SW480 (cell line): ENCODE measurements at regions not wholly inside any gene's neighbourhood (a gene's known extent, or its start where the extent isn't known, plus 50 kb on each side); places are given as distances from the start of the nearest gene placed in this dataset.

ENCODE experiments used
- DNase-seq: peaks from one replicate; pipeline ENCODE4 v3.0.0-alpha.2; 2016; ENCODE audit warnings: low spot score

DNA sequence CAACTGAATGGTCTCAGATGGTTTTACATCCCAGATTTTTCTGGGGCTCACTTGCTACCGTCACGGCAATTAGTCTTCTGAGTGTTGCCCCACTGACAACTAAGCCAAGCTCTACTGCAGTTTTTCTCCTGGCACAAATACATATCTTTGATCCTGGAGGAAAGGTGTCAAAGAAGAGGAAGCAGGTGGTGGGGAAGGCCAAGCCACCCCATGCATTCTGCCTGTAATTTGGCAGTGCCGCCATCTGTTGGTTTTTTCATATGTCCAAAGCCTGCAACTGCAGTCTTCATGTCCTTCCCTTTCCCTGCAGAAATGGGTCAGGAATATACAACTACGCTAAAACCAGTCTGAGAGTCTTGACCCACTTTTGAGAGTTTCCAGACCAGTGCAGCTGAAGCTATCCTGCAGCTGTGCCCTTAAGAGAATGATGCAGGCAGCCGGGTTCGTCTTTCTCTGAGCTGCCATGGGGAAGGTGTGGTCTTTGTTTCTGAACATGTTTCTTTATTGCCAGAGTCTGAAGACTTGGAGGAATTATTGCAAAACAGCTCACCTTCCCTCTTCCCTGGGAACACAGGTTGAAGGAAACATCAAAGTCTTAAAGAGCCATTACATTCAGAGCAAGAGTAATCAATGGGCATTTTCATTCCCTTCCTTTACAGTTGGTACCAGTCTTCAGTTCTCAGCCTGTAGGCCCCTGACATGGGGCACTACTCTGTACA is 71.8 kb upstream of the ATL2 start:
- no peak for DNase-seq

DNA sequence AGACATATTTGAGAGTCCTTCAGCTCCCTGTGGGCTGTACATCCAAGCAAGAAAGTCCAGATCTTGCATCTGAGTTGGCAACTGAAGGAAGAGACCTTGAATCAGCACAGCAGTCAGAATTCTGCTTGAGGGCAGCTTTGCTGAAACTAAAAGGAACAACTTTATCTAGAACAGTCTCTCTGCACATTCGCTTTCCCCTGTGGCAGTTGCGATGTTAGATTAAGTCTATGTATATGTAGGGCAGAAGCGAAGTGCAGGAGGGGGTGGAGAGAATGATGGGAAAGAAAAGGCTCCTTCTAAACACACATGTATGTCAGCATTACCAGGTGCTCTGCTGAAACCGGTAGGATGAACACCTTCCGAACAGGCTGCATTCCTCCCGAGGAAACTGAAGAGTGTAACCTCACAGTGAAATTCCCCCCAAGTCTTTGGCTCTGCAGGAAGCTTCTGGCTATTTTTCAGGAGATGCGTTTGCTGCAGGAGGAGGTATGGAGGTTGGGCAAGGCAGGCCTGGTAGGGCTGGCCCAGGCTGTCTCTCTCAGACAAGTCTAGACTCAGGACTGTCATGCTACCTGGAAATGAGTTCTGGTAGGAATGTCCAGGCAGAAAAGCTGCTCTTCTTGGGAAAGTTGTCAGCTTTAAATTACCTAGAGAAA is 70.0 kb upstream of the ATL2 start:
- no peak for DNase-seq

DNA sequence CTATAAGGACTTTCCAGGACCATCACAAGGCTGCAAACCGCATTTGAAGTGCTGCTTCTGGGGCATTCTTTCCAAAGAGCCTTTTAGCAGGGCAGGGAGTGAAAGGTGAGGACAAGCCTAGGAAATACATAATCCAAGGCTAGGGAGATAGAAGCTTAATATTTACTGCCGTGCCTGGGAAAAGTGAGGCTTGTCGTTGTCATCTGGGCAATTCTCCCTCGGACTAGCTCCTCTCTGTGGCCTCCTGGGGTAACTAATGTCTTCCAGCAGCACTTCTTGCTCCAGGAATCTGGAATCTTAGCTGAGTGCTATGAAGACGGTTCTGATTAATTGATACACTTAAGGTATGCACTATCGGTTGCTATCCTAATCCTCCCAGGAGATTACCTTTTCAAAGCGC is 69.3 kb upstream of the ATL2 start:
- no peak for DNase-seq

DNA sequence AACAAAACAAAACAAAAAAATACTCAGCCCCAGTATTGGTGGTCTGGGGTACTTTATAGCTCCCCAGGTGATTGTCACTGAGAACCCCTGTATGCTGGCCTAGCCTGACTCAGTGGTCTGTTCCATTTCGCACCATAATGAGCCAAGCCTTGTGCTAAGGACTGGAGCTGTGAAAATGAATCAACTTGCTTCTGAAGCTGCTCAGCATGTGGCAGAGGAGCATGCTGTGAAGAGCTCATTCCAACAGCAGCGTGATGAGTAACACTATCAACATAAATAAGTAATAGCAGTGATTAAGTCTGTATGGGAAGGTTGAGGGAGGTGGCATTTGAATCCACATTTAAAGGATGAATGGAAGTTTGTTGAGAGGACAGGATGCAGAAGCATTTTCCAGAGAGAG is 67.2 kb upstream of the ATL2 start:
- peak; percentile 56 for DNase-seq

DNA sequence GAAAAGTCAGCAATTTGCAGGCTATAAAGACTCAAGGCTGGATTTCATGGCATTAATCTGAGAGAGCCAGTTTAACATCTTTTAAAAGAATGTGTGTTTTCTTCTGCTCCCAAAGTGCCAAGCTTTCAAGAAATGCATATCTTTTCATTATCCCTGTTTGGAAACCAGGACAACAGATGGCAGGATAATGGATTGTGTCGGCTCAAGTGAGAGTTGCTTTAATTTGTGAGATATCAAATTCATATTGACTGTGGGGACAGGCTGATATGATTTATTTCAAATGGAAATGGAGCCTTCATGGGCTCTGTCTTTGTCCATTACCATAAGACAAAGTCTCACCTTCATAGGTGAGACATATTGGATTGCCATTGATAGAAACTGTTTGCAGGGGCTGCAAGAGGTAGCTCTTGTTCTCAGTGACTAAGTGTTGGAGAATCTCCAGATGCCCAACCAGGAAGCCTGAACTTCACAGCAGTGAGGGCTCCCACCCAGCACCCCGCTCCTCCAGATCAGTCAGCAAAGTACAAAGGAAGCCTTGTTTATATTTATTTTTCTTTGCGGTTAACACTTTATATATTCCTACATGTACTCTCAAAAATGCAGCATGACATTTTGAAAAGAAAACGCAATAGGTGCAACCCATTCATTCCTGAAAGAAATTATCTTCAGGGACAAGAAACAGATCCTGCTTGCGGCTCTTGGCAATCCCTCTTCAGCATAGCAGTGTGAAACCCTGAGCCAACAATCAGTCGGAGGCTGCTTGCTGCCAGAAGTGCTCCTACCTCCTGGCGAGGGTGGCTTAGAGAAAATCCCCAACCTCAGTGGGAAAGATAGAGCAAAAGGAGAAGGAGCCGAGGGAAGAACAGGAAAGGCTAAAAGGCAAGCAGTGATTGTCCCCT is 65.8 kb upstream of the ATL2 start:
- peak; percentile 96 for DNase-seq

DNA sequence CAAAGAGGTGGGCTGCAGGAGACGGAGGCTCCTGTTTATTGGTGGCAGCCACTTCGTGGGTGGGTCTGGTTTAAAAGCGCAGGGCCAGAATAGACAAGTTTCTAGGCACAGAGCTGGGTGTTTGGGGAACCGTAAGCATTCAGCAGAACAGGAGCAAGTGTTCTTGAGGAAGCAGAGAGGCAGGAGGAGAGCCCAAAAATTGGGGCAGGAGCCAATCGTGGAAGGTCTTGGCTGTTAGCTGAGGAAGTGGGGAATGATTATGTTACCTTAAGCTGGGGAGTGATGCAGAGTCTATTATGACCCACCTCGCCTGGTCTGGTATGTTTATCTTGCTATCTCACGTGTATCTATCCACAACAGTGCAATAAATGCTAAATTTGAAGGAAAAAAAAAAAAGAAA is 64.3 kb upstream of the ATL2 start:
- DNase-seq: no peak

DNA sequence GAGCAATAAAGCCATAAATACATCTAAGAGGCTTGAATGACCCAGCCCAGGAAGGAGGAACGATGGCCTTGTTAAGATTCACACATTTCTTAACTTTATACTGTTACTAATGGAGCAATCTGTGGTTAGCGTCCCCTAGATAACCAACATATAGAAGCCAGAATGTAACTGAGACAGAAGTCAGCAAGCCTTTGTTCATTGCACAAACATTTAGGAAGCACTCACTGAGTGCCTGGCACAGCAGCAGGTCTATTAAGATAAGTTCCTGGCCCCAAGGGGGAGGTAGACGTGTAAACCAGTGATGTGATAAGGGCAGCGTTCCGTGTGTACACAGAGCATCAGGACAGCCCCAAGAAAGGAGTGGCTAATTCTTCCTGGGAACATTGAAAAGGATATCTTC is 63.6 kb upstream of the ATL2 start:
- no peak for DNase-seq

DNA sequence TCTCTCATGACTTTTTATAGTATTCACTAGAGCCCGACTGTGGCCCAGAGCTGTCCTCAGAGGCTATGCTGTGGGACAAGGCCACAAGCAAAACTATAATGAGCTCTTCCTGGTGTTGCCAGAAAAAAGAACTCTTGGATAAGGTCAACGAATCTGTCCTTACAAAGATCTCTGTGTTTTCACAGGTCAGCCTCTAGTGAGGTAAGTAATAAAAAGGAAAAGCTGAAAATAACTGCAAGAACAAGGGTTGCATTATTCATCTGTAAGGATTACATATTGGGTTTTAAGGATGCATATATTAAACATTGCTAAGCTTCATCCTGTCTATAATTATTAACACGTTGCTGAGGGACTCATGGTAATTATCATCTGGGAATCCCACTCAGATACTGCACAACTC is 62.8 kb upstream of the ATL2 start:
- DNase-seq: no peak

DNA sequence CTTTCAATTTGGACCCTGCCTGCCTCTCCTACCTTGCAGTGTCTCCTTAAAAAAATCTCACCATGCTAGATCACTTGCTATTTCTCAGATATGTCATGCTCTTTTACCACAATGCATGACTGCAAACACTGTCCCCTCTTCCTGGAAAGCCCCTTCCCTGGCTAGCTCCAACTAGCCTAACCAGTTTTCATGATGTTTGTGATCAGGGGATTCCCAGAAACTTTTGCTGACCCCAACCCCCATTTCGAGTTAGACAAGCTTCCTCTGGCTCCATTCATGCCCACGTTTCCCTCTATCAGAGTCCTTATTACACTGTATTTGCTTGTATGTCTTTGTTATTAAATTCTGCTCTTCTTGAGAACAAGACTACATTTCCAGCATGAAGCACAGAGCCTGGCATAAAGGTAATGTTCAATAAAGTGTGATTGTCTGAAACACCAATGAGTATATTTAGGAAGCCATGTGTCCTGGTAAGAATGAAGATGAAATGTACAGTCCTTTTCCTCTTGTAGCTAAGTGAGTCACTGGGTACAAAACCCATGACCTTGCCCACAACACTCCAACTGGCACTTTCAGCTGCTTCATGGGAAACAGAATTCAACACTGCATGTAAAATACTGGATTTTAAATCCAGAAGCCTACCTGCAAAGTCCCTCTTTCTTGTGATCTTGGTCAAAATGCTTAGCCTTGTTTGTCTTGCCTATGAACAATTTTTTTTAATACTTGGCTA is 62.0 kb upstream of the ATL2 start:
- no peak for DNase-seq

DNA sequence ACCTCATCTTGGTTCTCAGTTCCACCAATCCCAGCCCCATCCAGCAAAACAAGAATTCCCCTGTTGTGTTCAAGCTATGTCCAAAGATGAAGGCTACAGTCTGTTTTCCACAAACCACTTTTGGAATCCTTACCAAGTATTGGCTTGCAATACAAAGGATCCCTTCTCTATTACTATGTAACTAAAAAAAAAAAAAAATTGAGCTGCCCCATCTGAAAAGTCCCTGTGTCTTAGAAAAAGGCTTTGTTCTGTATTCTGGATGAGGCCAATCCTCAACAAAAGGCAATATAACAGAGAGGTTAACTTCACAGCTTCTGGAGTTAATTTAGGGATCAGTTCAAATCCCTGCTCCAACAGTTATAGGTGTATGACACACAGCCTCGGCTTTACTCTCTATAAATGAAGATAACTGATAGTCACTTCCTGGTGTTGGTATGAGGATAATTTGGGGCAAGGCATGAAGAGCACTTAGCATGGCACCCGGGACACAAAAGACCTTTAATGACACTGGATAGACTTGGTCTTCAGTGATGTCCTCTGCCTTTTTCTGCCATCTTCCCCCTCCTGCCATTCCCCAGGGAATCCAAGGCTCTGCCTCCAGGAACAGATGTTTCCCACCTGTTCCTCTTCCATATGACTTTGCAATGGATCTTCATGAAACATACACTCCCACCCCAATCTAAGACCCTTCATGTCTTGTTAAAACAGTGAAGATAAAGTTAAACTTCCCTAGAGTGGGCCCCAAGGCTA is 61.2 kb upstream of the ATL2 start:
- DNase-seq: no peak

DNA sequence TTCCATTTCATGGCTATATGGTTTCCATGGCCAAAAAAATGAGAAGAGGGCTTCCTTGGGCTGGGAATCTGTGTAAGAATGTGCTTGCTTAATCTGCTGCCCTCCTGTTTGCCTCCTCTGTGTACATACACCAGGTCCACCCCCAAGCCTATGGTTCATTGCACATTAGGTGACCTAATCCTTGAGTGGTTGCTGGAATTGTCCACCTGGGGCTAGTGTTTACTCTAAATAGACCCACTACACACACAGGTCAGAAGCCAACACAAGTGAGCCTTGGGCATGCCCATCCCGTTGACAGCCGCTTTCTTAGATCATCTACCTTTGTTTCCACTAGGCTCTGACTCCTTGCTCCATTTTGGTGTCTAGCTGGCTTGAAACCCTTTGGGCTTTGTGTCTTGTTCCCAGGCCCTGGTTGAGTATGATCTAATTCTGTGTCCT is 59.2 kb upstream of the ATL2 start:
- no peak for DNase-seq

DNA sequence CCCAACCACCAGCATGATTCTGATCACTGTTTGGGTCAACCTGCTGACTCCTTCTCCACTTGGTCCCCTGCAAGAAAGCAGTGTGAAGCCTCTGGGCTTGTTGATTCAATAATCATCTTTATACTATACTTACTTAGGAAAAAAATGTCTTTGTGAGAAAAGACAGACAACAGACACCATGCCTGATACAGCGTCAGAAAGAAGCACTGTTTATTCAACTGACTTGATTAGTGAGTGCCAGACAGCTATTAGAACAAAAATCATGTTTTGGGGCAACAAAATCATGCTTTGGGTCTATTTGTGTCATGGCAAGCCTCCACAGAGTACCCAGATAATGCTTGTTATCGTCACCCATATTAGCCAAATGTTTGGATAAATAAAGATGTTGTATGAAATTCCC is 58.7 kb upstream of the ATL2 start:
- no peak for DNase-seq

DNA sequence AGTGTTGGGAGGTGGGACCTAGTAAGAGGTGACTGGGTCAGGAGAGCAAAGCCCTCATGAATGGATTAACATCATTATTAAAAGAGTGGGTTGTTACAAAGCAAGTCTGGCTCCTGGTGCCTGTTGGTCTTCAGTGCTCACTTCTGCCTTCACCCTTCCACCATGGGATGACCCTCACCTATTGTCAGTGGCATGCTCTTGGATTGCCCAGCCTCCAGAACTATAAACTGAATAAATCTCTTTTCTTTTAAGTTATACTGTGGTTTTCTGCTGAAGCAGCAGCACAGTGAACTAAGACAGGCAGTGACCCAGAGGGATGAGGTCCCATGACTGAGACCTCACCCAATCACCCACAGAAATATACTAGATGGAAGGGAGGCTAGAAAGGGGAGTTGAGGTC is 57.5 kb upstream of the ATL2 start:
- DNase-seq: no peak

DNA sequence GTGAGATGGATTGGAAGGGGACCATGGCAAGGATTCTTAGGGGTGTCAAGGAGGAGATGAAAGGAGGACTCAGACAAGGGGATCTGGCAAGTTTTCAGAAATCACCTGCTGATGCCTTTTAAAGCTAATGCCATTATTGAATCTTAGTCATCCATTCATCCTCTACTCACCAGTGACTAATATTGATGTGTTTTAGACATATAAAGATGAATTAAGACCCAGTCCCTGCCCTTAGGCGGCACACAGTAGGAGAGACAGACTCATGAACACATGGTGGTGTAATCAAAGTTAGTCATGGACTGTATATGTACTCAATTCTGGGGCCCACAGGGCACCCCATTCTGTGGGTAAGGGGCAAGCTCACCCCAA is 56.5 kb upstream of the ATL2 start:
- DNase-seq: no peak

DNA sequence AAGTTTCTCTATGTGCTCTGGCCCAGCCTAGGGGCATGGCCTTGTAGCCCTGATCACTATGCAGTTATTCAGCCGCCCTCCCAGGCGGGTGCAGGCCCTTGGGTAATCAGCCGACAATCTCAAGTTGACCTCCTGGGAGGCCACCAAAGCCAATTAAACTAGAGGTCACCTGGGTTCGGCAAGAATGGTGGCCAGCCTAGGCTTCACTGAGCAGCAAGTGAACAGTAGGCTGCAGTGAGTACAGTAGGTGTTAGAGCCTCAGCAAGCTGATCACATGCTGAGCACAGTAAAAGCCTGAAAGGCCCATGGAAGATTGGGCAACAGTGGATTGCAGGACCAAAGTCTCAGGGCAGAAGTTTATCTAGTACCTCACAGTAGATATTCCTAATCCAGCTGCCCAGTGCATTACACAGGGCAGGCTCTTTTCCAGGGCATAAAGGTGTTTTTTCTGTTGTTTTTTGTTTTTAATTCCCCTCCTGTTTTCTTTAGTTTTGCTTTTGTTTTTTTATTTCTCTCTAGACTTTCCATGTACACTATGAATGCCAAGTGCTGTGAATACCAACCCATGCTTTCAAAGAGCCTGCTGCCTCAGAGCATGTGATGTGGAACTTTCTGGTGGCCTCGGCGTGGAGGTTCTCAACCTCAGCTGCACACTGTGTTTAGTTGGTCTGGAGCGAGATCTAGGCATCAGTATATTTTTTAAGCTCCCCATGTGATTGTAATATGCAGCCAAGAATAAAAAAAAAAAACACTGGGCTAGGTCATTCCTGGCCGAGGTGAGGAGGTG is 55.9 kb upstream of the ATL2 start:
- DNase-seq: no peak

DNA sequence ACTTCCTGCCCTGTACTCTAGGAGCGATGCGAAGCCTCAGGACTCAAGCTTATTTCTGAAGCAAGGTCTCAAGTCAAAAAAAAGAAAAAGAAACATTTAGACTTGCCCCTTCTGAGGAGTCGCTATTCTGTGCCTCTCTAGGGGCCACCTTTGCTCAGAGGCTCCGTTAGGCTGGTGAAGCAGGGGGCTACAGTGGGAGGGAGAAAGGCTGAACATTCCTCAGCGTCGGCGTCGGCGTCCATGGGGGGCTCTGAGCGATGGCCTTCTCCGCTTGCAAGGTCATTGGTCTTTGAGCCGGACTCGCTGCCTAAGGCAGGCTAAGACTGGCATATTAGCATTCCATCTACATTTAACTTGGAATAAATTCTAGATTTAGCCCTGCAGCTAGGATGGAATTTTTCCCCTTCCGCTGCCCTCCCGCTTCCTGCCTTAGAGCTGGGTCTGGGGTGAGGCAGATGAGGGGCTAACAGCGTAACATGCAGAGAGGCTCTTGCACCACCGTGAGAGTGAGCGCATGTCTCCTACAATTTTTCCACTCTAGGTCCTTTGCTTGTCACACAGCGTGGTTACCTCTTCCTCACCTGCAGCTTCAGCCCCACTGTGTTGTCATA is 53.6 kb upstream of the ATL2 start:
- no peak for DNase-seq

DNA sequence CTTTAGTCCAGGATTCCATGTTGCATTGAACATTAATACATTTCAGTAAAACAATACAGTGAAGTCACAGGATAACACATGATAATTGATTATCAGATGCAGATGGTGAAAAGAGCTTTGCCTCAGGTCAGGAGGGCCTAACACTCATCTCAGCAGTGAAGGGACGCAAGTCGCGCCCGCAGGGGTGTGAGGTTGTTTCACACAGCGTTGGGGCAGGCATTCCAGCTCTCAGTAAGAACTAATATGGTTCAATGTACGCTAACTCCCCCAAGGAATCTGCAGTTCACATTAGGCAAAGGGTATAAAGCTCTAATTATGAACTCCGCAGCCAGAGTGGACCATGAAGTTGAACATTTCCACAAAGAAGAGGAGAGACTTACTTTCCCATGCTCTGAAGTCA is 53.1 kb upstream of the ATL2 start:
- no peak for DNase-seq

DNA sequence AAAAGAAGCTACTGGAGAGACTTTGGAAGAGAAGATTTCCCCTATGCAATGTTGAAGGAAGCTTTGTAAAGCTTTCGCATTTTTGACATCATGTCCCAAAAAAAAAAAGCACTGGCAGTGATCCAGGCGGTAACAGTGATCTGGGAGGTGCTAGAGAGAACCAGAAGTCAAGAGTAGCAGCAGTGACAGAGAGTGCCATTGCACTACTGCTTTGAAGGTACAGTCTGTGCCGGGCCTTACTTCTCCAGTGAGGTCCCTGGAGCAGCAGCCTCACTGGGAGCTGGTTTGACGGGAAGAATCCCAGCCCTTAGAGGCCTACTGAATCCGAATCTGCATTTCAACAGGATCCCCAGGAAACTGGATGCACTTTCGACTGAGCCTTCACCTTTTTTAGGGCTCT is 50.9 kb upstream of the ATL2 start:
- no peak for DNase-seq

DNA sequence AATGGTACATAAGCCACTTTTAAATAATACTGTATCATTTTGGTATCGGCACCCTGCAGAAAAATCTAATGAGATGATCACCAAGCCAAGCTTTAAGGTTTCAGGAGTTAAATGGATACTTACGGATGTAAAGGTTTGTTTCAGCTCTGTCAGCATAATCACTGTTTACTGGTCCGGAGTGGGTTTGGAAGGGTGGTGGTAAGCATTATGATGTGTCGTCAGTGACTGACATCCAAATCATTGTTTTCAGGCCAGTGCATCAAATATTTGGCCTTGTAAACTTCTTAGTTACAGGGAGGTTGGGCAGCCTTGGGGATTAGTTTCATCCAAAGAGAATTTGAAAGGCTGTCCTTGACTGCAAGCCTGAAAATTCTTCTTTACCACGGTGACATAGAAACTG is 50.0 kb upstream of the ATL2 start:
- no peak for DNase-seq
